GM19452 (cell line): ENCODE measurements at regions not wholly inside any gene's neighbourhood (a gene's known extent, or its start where the extent isn't known, plus 50 kb on each side); places are given as distances from the start of the nearest gene placed in this dataset.

ENCODE experiments used
- ATAC-seq: cut with Tn5 transposase; IDR thresholded peaks from one replicate; pipeline ENCODE4 v1.9.1; 2021; ENCODE audit not compliant: unreplicated experiment

DNA sequence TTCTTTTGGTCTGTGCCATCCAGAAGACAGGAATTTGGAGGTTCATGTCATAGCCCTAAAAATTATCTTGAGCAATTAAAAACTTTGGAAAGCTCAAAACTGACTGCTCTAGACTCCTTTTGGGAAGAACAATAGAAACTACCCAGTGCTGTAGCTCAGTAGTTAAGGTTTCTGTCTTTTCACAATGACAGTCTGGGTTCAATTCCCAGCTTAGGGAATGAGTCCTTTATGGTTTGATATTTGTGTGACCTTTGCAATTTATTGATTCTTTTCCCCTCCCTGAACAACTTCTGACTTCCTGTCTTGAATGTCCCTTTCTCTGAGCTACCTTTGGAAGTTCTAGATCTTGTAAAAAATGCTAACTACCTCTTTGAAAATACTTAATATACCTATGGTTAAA, 603.3 kb upstream of the IGFBP3 start:
- ATAC-seq, result no peak

DNA sequence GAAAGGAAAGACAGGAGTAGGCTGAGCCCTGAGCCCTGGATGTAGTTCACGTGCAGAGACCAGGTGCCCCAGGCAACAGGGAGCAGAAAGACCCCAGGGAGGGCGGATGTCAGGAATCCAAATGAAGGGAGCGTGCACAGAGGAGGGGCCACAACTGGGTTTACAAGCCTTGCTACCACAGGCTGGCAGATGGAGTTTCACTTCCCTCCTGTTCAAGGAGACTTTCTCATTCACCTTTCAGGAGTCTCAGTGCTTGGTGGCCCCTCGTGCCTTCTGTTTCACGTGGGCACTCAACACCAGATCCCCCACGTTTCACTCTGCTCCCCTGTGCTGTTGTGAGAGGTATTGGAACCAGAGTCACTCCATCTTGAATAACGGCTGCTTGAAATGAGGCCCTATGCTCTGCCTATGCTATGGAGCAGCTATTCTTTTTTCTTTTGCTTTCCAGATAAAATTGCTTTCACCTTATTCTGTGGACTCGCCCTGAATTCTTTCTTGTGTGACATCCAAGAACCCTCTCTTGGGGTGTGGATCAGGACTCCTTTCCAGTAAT, 601.4 kb upstream of the IGFBP3 start:
- ATAC-seq, result no peak

DNA sequence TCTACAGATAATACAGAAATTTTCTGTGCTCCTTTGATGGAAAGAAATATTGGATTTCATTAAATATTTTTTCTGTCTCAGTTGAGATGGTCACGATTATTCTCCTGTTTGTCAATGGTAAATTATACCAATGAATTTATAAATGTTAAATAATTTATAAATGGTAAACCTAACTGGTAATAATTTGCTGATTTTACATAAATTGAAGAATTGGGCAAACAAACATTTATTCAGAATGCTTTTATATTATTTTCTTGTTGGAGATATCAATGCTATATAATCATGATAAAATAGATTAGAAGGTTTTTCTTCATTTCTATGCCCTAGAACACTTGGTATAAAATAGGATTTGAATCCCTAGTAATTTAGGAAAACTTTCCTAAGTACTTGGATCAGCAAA, 597.6 kb upstream of the IGFBP3 start:
- ATAC-seq, result no peak

DNA sequence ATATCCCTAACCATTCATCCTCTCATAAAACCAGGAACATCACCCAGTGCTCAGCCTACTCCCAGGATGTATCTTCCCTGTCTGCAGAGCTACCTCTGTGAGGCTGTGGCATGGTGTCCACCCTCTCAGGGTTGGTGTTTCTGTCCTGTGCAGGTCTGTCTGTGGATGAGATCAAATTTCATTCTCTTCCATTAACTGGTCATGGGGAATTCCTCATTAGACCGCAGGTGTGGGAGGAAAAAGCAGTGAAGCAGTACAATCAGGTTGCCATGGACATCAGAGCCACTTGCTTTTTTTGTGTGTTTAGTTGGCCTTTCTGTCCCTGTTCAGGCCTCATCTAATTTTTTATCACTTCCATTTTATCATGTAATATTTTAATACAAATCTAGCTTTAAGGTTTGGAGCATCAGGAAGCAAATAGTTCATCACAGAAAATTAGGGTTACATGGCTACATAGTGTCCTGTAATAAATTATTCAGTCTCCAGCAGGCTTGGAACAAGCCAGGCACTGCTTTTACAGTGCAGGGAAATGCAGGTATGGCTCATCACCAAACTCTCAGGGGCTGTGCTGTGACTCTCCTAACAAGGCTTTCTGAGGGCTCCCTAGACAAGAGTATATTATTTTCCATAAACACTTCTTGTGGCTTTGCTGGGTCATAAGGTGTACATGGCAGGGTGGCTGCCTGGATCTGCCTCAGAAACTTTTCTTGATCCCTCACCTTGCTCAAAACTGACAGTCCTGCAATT, 594.9 kb upstream of the IGFBP3 start:
- ATAC-seq, result no peak

DNA sequence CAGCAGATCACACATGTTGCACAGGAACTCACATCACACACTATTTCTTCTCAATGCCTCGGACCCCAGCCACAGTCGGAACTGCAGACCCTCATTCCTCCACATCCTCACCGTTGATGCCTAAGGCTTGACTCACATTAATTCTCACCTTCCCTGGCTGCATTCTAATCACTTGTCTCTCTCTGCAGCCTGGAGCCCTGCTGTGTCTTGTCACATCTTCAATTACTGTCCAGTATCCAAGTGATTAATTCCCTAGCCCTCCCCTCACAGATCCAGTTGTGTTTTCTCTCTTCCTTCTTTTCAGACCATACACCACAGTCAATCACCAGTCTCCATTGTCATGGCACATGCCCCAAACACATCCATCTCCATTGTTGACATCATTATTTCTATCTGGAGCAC, 592.4 kb upstream of the IGFBP3 start:
- ATAC-seq, result no peak

DNA sequence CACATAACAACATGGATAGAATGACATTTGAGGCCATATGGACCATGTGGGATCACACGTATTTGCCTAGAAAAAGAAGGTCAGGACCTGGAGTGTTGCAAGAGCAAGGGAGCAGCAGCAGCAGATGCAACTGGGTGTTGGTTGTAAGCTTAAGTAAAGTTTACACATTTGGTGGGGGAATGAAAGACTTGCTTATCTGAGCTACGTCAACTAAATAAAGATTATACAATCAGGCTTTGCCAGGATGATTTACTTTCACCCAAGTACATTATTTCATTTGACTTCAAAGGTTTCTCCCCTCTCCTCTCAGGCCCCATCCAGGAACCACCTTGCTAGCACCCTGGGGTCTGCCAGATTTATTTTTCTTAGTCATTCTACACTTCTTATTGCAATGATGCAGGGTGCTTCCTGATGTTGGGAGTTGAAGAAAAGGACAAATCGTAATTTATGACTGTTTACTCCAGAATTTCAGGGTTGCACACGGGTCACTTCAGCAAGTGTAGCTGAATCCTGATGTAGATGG, 591.9 kb upstream of the IGFBP3 start:
- ATAC-seq, result no peak

DNA sequence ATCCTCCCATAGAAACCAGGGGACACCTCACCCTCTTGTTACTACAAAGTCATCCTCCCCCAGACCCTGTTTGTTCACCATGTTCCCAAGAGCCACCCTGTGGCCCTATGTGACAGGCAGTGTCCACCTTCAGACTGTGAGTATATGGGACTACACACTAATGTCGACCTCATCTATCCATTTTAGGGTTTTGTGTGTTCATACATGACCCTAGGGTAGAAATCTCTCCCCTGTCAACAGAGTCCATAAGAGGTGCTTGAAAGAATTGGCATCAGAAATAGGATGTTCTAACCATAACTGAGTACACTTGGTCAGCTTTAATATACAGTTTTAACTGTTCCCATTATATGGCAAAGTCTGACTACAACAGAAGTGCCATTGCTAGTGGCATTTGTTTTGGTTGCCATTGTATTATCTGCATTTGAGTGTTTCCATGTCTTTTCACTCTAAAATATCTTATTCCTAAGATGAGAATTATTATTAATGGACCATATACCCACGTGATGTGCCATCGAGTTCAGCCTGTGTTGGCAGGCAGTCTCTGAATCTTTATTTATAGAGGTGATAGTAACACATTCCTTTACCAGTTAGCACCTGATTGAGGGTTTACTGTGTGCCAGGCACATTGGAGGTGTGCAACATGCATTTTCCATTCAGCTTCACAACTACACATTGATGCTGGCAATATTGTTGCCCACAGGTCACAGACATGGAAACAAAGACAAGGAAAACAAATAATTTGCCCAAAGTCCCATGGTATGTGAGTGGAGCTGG, 590.6 kb upstream of the IGFBP3 start:
- no peak for ATAC-seq

DNA sequence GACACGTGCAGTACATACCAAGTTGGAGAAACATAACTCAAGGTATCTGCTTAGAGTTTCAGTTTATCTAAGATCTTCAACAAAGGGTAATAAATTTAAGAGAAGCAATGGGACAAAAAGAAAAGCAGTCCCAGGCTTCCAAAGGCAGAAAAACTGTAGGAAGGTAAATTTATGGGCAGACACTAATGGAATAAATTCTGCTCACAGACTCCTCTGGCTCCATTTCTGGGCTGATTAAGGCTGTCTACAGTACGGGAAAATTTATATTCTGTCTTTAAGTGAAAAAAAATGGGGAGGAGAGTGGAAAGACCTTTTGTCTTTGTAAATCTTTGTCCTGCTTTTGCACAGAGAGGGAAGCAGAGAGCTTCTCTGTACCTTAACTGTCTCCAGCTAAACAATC, 587.5 kb upstream of the IGFBP3 start:
- no peak for ATAC-seq

DNA sequence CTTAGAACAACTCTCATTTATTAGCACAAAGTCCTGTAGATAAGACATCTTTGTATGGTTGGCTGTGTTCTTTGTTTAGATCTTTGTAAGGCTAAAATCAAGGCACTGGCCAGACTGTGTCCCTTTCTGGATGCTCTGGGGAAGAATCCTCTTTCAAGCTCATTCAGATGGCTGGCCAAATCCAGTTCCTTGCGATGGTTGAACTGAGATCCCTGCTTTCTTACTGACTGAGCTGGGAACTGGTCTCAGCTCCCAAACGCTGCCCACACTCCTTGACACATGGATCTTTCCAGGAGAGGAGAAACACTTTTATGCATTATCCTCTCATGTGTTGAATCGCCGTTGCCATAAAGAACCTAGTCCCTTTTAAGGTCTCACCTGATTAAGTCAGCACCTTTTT, 586.5 kb upstream of the IGFBP3 start:
- ATAC-seq, result no peak

DNA sequence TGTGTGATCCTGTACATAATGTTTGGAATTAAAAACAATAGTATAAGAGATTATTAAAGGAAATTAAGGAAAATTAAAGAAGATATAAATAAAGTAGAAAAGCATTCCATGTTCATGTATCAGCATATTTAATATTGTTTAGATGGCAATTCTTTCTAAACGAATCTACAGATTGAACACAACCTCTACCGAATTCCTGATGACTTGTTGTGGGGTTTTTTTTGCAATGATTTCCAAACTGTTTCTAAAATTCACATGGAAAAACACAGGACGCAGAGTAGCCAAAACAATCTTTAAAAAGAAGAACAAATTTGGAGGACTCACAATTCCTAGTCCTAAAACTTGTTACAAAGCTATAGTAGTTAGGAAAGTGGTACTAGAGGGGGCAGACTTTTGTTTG, 573.4 kb upstream of the IGFBP3 start:
- ATAC-seq, result no peak

DNA sequence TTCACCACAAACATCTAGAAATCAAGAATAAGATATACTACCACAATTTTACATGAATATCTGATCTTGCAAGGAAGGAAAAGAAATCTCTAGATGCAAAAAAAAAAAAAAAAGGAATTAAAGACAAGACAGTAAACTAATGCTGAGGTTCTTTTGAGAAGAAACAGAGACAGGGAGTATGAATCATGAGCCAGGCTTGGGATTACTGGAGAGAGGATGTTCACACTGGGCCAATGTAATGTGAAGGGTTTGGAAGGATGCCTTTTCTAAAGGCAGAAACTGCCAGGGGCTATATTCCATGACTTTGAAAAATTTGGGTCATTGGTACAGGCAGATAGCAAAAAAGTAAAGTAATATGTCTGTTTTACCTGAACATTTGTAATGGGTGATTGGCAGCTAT, 573.0 kb upstream of the IGFBP3 start:
- ATAC-seq, result no peak

DNA sequence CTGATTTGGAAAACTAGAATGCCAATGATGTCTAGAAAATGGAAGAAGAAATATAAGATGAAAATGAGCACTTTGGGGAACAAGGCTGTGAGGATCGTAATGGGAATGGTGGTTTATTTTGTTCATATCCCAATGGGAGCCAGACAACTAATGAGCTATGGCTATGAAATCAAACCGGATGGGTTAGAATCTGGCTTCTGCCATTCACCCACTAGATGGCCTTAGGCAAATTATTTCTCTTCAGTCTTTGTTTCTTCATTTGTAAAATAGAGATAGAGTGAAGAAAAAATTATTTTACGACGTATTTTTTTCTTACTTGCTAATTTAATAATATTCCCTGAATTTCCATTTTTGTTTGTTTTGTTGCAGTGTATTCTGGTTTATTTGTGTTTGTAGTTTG, 572.1 kb upstream of the IGFBP3 start:
- no peak for ATAC-seq

DNA sequence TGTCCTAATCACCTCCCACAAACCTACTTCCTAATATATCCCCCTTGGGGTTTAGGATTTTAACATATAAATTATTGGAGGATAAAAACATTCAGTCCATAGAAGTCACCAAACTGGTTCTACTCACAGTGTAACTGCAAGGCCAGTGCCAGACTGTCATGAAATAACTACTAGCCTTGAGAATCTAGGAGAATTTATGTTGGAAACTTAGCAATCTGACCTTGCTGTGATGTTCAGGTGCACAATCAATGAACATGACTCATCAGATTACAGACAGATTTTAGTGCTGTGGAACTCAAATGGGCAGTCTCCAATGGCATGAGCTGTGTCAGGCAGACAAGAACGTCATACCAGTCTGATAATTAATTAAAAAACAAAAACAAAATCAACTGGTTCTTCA, 571.4 kb upstream of the IGFBP3 start:
- ATAC-seq, result no peak

DNA sequence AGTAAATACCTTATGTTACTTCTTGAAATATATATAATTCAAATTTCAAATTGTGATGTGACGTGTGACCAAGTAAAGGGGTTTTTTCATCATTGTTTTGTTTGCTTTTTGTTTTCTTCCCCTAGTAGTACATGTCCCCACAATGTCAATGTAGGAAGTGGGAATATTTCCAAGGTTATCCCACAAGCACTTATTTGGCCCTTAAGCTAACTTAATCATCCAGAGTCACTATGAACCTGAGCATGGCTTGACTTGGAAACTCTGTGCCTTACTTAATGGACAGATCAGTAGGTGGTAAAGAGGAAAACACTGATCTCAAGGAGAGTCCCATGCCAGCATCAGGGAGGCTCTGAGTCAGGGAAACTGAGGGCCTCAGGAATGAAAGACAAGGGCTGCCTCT, 569.3 kb upstream of the IGFBP3 start:
- no peak for ATAC-seq

DNA sequence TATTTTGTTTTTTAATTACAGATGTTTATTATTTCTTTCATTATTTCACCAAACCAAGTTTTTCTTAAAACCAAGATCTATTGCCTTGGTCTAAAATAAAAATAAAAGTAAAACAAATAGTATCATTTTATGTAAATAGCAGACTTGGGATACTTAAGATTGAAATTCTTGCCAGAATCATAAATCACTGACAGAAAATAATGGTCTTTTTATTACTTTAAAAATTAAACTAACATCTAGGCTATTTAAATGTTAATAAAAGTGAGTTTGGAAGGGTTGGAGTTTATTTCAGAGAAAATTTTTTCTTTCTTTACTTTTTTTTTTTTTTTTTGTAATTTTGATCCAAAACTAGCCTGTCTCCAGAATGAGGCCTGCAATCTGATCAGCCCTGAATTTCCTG, 568.0 kb upstream of the IGFBP3 start:
- ATAC-seq, result no peak

DNA sequence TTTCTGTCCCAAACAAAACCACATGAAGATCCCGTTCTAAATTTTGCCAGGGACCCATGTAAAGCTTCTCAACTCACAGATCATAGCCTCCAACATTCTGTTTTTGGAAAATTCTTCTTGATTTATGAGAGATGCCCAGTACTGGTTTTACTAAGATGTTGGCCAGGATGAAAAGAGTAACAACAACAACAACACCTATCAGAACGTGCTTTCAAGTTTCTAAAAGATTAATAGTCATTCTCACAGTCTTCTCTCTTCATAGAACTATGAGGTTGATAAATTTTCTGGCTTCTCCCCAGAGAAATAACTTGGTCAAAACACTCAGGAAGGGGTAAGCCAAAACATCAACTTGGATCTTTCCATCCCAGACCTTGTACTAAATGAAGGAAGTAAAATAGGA, 567.5 kb upstream of the IGFBP3 start:
- no peak for ATAC-seq

DNA sequence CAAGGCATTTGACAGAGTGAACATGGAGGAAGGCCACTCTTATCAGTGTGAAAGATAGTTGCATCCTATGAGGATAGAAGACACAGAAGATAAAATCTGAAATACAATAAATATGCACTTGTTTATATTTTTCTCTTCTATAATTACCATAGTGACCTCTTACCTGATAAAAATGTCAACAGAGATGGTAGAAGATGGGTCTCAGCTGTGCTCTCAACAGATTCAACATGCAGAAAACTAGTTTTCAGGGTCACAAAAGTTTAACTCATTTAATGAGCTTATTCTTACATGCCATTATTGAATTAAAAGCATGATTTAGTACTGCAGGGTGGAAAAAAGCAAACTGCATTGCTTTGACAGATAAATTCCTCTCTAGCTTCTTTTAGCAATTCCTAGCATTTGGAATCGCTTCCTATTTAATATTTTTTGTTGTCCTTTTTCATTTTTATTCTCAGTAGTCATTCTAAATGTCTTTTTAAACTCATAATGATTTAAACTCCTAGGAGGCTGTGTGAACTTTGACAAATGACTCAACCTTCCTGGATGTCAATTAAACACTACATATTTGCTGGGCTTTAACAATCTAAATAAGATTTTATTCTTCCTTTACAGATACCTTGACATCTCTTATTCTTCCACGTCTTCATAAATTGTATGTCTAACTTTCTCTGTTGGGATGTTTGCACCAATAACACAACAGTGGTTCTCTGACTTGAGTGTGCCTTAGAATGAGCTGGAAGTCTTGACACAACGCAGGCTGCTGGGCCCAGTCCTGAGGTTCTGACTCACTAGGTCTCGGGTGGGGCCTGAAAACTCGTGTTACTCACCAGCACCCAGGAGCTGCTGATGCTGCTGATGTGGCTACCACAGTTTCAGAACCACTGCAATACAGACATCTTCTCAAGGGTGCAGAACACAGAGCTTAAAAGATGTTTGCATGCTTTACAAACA, 565.5 kb upstream of the IGFBP3 start:
- ATAC-seq, result no peak

DNA sequence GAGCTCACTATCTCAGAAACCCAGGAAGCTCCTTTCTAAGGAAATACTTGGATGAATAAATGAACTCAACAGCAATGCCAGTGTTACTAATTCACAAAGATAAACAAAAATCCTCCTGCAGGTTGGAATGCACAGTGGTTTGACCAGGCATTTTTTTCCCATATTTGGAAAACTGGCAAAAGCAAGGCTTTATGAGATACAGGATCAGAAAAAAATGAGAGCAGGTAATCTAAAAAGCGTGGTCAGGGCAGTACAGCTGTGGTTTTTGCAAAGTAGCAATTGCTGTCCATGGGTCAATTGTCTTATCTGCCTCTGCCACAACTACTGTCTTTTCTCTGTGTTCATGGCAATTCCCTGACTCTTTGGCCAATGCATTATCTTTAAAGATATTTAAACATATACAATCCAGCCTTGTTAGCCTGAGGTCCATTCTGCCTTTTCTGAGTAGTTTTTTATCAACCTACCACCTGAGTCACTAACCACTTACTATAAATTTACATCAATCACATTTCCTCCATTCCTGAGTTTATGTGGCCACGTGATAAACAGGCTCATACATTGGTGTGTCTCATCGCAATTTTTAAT, 564.5 kb upstream of the IGFBP3 start:
- ATAC-seq, result no peak

DNA sequence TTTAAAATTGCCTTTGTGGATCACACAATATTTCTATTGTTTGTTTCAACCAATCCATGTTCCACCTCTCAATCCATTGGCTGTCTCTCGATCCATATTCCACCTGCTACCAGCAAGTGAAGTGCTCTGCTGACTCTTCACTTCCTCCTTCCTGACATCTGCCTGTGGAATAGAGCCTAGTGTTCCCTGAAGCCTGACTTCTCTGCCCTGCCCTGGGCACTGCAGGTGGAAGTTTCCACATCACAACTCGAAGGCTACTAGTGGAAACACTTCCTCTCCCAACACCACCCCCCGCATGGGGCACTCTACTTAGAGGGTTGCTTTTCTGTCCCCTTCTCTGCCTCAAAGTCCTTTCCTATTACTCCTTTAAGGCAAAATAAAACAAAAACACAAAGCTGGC, 563.8 kb upstream of the IGFBP3 start:
- ATAC-seq, result no peak

DNA sequence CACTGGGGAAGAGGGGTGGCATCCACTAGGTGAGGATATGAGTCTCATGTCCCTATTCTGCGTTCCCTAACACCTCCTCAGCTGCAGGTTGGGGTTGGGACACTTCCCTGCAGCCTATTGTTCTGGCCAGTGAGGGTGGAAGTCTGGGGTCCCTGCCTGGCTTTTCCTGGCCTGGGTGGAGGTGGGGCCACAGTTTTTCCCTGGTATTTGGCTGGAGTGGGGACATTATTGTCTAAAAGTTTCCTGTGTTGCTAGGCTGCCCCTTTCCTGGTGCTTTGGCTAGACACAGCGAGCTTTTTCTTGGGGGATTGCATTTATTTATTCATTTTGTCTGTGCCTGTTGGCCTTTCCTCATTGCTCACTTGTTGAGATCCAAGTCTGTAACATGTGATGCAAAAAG, 559.5 kb upstream of the IGFBP3 start:
- no peak for ATAC-seq

DNA sequence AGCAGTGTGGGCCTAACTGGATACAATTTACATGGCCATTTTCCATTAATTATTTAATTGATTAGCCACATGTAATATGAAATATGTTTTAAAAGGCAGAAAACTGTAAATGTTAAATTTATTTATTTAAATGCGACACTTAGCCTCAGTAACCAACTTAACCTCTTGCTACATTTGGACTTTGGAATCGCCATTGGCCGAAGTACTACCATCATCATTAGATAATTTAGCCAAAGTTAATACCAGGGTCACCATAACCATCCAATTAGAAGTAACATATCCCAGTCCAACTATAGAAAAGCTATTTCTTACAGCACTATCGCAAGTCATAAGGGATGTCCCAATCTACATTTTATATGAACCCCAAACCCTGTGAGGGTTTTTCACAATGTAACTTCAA, 558.6 kb upstream of the IGFBP3 start:
- no peak for ATAC-seq
